Glutamatergic neuron (in vitro differentiated cells): ENCODE measurements at regions not wholly inside any gene's neighbourhood (a gene's known extent, or its start where the extent isn't known, plus 50 kb on each side); places are given as distances from the start of the nearest gene placed in this dataset.
"Not testable (repeated sequence)": the region's sequence is repeated elsewhere in the genome, so short reads cannot be mapped to it uniquely, and the experiment has no call there.

Source experiments
- DNase-seq: peaks from one replicate; pipeline ENCODE4 v3.0.0; 2022
- H3K27ac Mint-ChIP-seq: one replicate; pipeline ENCODE4 v1.8.0; 2020; ENCODE audit warnings: mild to moderate bottlenecking, mixed read lengths, inconsistent platforms; ENCODE audit not compliant: unreplicated experiment
- H3K27me3 Mint-ChIP-seq: one replicate; pipeline ENCODE4 v1.8.0; 2020; ENCODE audit warnings: mild to moderate bottlenecking, moderate library complexity, mixed read lengths, inconsistent platforms; ENCODE audit not compliant: unreplicated experiment
- H3K36me3 Mint-ChIP-seq: one replicate; pipeline ENCODE4 v1.8.0; 2020; ENCODE audit warnings: mild to moderate bottlenecking, mixed read lengths, inconsistent platforms; ENCODE audit not compliant: unreplicated experiment
- H3K4me1 Mint-ChIP-seq: one replicate; pipeline ENCODE4 v1.8.0; 2020; ENCODE audit warnings: mild to moderate bottlenecking, low read depth, mixed read lengths, inconsistent platforms; ENCODE audit not compliant: unreplicated experiment
- H3K4me3 Mint-ChIP-seq: one replicate; pipeline ENCODE4 v1.8.0; 2020; ENCODE audit warnings: mild to moderate bottlenecking, mixed read lengths, inconsistent platforms; ENCODE audit not compliant: unreplicated experiment
- H3K9me3 Mint-ChIP-seq: one replicate; pipeline ENCODE4 v1.8.0; 2020; ENCODE audit warnings: mild to moderate bottlenecking, moderate library complexity, mixed read lengths, inconsistent platforms; ENCODE audit not compliant: unreplicated experiment
- CTCF ChIP-seq: fragments of 200-600 bp; sonication (generic); IDR thresholded peaks from one replicate; pipeline ENCODE4 v1.5.0; 2021; ENCODE audit not compliant: partially characterized antibody, unreplicated experiment

- TF ChIP-seq CTCF, result no peak
- no peaks in the 10 kb centered on the region for H3K36me3 Mint-ChIP-seq
- no peaks in the 10 kb centered on the region for H3K27me3 Mint-ChIP-seq
- no peaks in the 10 kb centered on the region for H3K4me1 Mint-ChIP-seq
- H3K27ac Mint-ChIP-seq, result no peak overlapping the region
- no peak overlapping the region for H3K4me3 Mint-ChIP-seq
- H3K9me3 Mint-ChIP-seq, result peaks cover 3% of the 10 kb centered on the region
- no peak for DNase-seq
Measured at GRCh38 chr3:80734920-80735319, 967.1 kb upstream of the ROBO1 start.

- Mint-ChIP-seq H3K36me3 (no peaks in the 10 kb centered on the region), H3K4me3 (no peak overlapping the region), H3K27ac (no peak overlapping the region), H3K9me3 (peaks cover 3% of the 10 kb centered on the region), H3K4me1 (no peaks in the 10 kb centered on the region), H3K27me3 (no peaks in the 10 kb centered on the region)
- no peak for TF ChIP-seq CTCF
- no peak for DNase-seq
Measured at GRCh38 chr3:80734483-80734882, 966.7 kb upstream of the ROBO1 start.

- Mint-ChIP-seq H3K27ac (no peak overlapping the region), H3K36me3 (no peaks in the 10 kb centered on the region), H3K4me3 (no peak overlapping the region), H3K9me3 (peaks cover 3% of the 10 kb centered on the region), H3K4me1 (no peaks in the 10 kb centered on the region), H3K27me3 (no peaks in the 10 kb centered on the region)
- TF ChIP-seq CTCF, result no peak
- no peak for DNase-seq
Measured at GRCh38 chr3:80733522-80734176, 965.9 kb upstream of the ROBO1 start.

- not testable (repeated sequence) for H3K27me3 Mint-ChIP-seq, H3K27ac Mint-ChIP-seq, H3K36me3 Mint-ChIP-seq, H3K9me3 Mint-ChIP-seq, H3K4me3 Mint-ChIP-seq, DNase-seq, H3K4me1 Mint-ChIP-seq
Measured at GRCh38 chr3:80727561-80727960, 959.8 kb upstream of the ROBO1 start.

- not testable (repeated sequence) for H3K36me3 Mint-ChIP-seq, H3K27ac Mint-ChIP-seq, H3K4me1 Mint-ChIP-seq, DNase-seq, H3K4me3 Mint-ChIP-seq, H3K9me3 Mint-ChIP-seq, H3K27me3 Mint-ChIP-seq
Measured at GRCh38 chr3:80709597-80710322, 942.0 kb upstream of the ROBO1 start.

GRCh38 chr3:80705290-80705689 is 937.5 kb upstream of the ROBO1 start:
- peaks cover 18% of the 10 kb centered on the region for H3K36me3 Mint-ChIP-seq
- H3K4me3 Mint-ChIP-seq, result no peak overlapping the region
- no peak for DNase-seq
- no peak overlapping the region for H3K27ac Mint-ChIP-seq
- no peaks in the 10 kb centered on the region for H3K27me3 Mint-ChIP-seq
- peaks cover 4% of the 10 kb centered on the region for H3K9me3 Mint-ChIP-seq
- no peaks in the 10 kb centered on the region for H3K4me1 Mint-ChIP-seq
- no peak for TF ChIP-seq CTCF
